Activated T-cell treated with anti-CD3 and anti-CD28 coated beads, Interleukin-2, amount 50 U/mL, for 24 hours (primary cell): ENCODE measurements at regions not wholly inside any gene's neighbourhood (a gene's known extent, or its start where the extent isn't known, plus 50 kb on each side); places are given as distances from the start of the nearest gene placed in this dataset.

Experiments
- DNase-seq: peaks from one replicate; pipeline ENCODE4 v3.0.0-alpha.2; 2020
- H3K27ac Mint-ChIP-seq: 2 replicates; pipeline ENCODE4 v1.8.0; 2020; ENCODE audit warnings: mild to moderate bottlenecking, mixed read lengths
- H3K27me3 Mint-ChIP-seq: 2 replicates; pipeline ENCODE4 v1.8.0; 2020; ENCODE audit warnings: mixed read lengths
- H3K36me3 Mint-ChIP-seq: 2 replicates; pipeline ENCODE4 v1.8.0; 2020; ENCODE audit warnings: low read depth, mixed read lengths
- H3K4me1 Mint-ChIP-seq: 2 replicates; pipeline ENCODE4 v1.8.0; 2020; ENCODE audit warnings: low read depth, mixed read lengths
- H3K4me3 Mint-ChIP-seq: 2 replicates; pipeline ENCODE4 v1.8.0; 2020; ENCODE audit warnings: mild to moderate bottlenecking, moderate library complexity, mixed read lengths
- H3K9me3 Mint-ChIP-seq: 2 replicates; pipeline ENCODE4 v1.8.0; 2020; ENCODE audit warnings: mixed read lengths

DNA sequence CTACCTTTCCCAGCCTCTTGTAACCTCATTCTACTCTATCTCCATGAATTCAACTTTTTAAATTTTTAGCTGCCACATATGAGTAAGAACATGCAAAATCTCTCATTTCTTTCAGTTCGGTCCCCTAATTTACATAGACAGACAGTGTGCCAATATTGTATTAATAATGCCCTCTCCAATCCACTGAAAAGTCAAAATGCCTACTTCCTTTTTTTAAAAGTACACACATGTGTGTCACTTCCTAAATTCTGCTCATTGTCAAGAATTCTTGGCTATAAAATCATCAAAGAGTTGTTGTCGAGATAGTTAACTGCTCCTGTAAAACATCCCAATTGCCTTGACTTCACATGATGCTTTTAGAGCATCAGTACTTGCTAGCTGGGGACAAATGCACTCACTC, 84.2 kb upstream of the IL12A start:
- Mint-ChIP-seq H3K4me3 (no peak overlapping the region), H3K36me3 (no peaks in the 10 kb centered on the region), H3K9me3 (no peaks in the 10 kb centered on the region), H3K27ac (no peak overlapping the region), H3K4me1 (no peaks in the 10 kb centered on the region), H3K27me3 (peaks cover 8% of the 10 kb centered on the region)
- DNase-seq = no peak

DNA sequence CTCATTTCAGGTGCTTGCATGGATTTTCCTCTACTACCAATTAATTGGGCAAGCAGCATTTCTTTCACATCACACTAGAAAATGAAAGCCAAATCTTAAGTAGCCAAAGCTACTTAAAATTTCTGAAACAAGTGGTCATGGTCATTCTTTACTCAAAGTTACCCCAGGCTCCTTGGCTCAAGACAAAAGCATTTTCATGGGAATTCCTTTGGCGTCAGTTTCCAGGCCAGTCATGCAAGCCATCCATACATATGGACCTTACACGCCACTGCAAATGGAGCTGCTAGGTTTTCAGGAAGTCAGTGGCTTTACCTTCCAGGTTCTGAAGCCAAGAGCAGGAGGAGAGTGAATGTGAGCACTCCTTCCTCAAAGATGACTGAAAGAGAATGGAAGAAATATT, 83.7 kb upstream of the IL12A start:
- Mint-ChIP-seq H3K9me3 (no peaks in the 10 kb centered on the region), H3K4me1 (no peaks in the 10 kb centered on the region), H3K4me3 (no peak overlapping the region)

DNA sequence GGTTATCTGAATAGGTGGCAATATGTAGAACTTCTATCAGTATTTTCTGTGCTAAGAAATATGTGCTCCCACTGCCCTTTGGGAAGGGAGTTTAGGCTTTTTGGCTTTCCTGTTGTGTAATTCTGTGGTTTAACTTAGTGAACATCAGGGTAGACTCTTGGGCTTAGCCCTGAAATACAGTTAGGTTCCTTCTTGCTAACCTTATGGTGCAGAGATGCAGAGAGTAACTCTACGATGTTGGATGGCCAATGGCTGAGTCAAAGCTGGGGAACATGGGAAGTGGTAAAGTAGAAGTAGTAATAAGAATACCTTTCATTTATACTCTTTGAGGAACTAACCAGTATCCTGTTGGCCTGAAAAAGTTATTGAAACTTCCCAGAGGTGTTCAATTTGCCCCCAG, 80.8 kb upstream of the IL12A start:
- H3K9me3 Mint-ChIP-seq = no peaks in the 10 kb centered on the region
- H3K27ac Mint-ChIP-seq = no peak overlapping the region
- no peak overlapping the region for H3K4me3 Mint-ChIP-seq
- peaks cover 3% of the 10 kb centered on the region for H3K27me3 Mint-ChIP-seq
- peaks cover 10% of the 10 kb centered on the region for H3K4me1 Mint-ChIP-seq
- no peak for DNase-seq
- no peaks in the 10 kb centered on the region for H3K36me3 Mint-ChIP-seq

More for the DNA sequence above, 83.7 kb upstream of the IL12A start:
- DNase-seq = no peak
- Mint-ChIP-seq H3K36me3 (no peaks in the 10 kb centered on the region), H3K27ac (no peak overlapping the region), H3K27me3 (peaks cover 6% of the 10 kb centered on the region)

DNA sequence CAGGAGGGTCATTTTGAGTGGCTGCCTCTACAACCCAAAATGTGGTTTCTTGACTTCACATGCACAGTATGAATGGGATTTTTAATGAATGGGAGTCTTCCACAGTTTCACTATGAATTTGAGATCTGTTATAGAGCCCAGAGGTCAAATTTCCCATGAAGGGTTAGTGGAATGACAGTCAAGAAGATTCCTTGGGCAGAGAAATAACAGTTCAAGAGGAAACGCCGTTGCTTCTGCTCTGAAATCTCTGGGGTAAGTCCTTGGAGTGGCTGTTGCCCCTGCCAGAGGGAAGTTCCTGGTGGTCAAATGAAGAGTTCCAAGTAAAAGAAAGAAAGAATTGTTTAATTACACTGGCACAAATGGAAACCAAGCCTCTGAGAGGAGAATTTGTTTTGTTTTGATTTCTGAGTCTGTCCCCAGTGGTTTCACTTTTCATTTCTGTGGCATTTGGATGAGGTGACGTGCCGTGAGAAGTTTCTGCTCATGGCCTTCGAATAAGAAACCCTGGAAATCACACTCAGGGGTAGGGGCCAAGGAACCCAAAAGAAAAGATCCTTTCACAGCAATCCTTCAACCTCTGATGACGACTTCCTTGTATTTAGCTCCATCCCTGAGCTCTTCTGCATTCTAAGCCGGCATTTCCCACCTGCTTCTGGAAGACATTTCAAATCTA, 77.5 kb upstream of the IL12A start:
- peaks cover 10% of the 10 kb centered on the region for H3K4me1 Mint-ChIP-seq
- H3K27ac Mint-ChIP-seq = no peak overlapping the region
- peaks cover 4% of the 10 kb centered on the region for H3K27me3 Mint-ChIP-seq
- H3K4me3 Mint-ChIP-seq = peak overlapping the region; percentile 54
- H3K36me3 Mint-ChIP-seq = no peaks in the 10 kb centered on the region
- no peak for DNase-seq
- H3K9me3 Mint-ChIP-seq = no peaks in the 10 kb centered on the region

DNA sequence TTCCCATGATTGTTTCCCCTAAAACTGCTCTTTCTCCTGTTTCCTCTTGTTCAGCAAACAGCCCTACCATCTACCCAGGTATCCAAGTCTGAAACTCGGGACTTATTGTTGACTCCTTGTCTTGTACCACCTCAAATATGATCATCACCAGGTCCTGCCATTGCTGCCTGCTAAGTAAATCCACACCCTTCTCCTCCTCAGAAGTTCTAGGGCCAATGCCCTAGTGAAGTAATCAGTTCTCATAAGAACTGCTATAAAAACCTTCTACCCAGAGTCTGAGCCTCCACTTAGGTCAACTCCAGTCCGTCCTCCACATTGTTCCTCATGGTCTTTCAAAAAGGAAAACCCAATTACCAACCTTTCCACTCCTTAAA, 77.0 kb upstream of the IL12A start:
- H3K4me1 Mint-ChIP-seq = peaks cover 10% of the 10 kb centered on the region
- no peak overlapping the region for H3K27ac Mint-ChIP-seq
- H3K9me3 Mint-ChIP-seq = no peaks in the 10 kb centered on the region
- no peak for DNase-seq
- no peaks in the 10 kb centered on the region for H3K36me3 Mint-ChIP-seq
- H3K27me3 Mint-ChIP-seq = peaks cover 3% of the 10 kb centered on the region
- H3K4me3 Mint-ChIP-seq = peak overlapping the region; percentile 54

DNA sequence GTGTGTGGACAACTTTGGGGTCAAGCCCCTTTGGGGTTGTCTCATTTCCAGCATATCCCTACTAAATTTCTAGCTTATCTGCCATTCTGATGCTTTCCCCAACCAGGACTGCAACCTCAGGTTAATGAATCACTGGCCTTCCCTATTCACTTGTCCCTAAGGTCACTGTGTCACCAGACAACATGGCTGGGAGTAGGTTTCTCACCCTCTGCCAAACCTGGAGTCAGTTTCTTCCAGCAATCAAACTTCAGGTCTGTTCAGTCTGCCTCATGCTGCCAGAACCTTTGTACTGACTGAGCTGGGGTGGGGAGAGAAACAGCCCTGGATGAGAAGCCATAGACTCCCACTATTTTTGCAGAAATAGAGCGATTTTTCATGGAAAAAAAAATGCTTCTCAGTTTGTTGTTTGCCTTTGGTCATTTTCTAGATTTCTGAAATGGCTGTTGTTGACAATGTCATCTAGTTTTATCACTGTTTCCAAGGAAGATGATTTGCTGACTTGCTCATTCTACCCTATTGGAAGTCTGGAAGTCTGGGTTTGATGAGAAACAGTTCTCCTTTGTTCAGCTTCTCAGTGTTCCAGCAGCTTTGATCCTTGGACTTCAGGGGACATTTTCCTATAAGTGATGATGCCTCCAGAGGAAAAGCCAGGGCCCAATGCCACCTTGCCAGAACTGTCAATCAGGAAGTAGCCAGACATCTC, 74.8 kb upstream of the IL12A start:
- H3K9me3 Mint-ChIP-seq = no peaks in the 10 kb centered on the region
- H3K4me1 Mint-ChIP-seq = peaks cover 10% of the 10 kb centered on the region
- no peaks in the 10 kb centered on the region for H3K36me3 Mint-ChIP-seq
- DNase-seq = no peak
- H3K27ac Mint-ChIP-seq = no peak overlapping the region
- H3K27me3 Mint-ChIP-seq = peaks cover 3% of the 10 kb centered on the region
- H3K4me3 Mint-ChIP-seq = no peak overlapping the region

DNA sequence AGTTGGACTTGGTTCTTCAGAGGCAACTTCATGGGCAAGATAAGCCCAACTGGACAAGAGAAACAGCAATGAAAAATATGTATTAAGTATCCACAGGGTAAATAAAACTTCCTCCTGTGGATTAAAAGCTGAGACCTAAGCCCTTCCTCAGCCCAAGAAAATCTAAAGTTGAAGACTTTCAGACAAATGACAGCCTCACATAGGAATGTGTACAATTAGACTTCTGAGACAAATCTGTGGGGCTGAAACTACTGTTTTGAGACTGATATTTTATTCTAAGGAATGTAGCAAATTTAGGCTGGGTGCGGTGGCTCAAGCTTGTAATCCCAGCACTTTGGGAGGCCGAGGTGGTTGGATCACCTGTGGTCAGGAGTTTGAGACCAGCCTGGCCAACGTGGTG, 74.2 kb upstream of the IL12A start:
- no peak for DNase-seq
- no peaks in the 10 kb centered on the region for H3K9me3 Mint-ChIP-seq
- no peaks in the 10 kb centered on the region for H3K36me3 Mint-ChIP-seq
- H3K27ac Mint-ChIP-seq = no peak overlapping the region
- peaks cover 10% of the 10 kb centered on the region for H3K4me1 Mint-ChIP-seq
- H3K4me3 Mint-ChIP-seq = no peak overlapping the region
- H3K27me3 Mint-ChIP-seq = peaks cover 3% of the 10 kb centered on the region

DNA sequence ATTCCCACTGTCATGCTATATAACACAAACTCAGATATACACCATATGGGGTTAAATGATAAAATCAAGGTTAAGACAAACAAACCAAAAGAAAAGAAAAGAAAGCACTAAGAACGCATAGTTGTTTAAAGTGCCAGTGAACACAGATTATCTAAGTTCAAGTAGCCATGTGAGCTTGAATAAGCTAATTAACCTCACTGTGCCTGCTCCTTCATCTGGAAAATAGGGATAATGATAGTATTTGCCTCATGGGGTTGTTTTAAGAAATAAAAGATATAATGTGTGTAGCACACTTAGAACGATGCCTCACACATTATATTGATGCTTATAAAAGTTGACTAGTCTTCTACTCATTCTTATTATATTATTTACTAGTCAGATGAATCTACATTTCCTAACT, 72.6 kb upstream of the IL12A start:
- no peak overlapping the region for H3K4me3 Mint-ChIP-seq
- H3K9me3 Mint-ChIP-seq = no peaks in the 10 kb centered on the region
- H3K27ac Mint-ChIP-seq = no peak overlapping the region
- peaks cover 7% of the 10 kb centered on the region for H3K4me1 Mint-ChIP-seq
- no peak for DNase-seq
- peaks cover 3% of the 10 kb centered on the region for H3K27me3 Mint-ChIP-seq
- no peaks in the 10 kb centered on the region for H3K36me3 Mint-ChIP-seq

DNA sequence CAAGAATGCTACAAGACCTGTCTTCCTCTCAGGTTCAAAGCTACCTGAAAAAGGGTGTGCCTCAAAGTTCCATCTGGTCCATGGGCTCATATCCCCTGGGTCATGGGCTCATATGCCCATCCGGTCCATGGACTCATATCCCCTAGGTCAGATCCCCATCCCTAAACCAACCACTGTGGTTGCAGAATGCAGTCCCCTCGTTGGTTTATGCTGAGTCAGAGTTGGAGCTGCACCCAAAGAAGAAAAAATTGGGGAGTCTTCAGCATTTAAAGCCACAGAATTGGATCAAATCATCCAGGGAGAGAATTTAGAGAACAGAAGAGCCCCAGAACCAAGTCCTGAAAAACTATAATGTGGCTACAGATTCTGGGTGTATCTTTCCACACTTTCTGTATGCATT, 71.5 kb upstream of the IL12A start:
- Mint-ChIP-seq H3K27me3 (peaks cover 3% of the 10 kb centered on the region), H3K27ac (no peak overlapping the region), H3K4me3 (no peak overlapping the region), H3K4me1 (no peaks in the 10 kb centered on the region), H3K9me3 (no peaks in the 10 kb centered on the region), H3K36me3 (no peaks in the 10 kb centered on the region)
- DNase-seq = no peak

DNA sequence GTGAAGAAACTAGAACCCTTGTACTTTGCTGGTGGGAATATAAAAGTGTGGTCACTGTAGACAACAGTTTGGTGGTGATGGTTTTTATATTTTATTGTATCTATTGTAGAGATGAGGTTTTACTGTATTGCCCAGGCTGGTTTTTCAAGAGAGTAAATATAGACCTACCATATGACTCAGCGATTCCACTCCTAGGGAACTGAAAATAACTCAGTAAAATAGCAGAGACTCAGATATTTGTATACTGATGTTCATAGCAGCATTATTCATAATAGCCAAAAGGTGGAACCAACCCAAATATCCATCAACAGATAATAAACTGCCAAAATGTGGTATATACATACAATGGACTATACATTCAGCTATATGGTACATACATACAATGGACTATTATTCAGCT, 68.8 kb upstream of the IL12A start:
- DNase-seq = no peak
- Mint-ChIP-seq H3K4me3 (no peak overlapping the region), H3K27ac (no peak overlapping the region), H3K9me3 (no peaks in the 10 kb centered on the region), H3K27me3 (peaks cover 3% of the 10 kb centered on the region), H3K36me3 (no peaks in the 10 kb centered on the region), H3K4me1 (no peaks in the 10 kb centered on the region)

DNA sequence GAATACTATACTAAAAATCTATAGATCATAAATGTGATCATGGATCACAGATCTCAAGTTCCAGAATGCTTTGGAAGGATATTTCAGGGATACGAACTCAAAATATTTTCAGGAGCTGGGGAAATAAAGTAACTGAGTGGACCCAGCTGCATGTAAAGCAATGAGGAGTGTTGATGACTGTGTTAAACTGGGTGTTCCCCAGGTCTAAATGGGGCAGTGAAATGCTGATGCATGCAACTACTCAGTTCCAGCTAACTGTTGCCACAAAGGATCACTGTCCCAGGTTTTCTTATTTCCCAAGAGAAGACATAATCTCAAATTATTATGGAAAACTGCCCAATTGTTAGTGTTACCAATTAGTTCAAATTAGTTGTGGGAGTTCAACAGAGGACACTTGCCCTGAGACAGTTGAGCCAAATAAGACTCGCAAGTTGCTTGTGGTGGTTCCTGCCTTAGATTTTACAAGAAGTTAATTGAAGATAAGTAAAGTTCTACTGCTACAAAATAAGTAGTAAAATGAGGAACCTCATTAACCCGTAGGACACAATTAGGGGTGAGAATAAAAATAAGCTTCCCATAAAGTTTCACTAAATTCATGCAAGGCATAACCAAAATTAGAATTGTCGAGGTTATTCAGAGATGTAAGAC, 66.3 kb upstream of the IL12A start:
- Mint-ChIP-seq H3K27me3 (no peaks in the 10 kb centered on the region), H3K4me3 (no peak overlapping the region), H3K36me3 (no peaks in the 10 kb centered on the region), H3K27ac (no peak overlapping the region), H3K4me1 (no peaks in the 10 kb centered on the region), H3K9me3 (no peaks in the 10 kb centered on the region)
- no peak for DNase-seq

DNA sequence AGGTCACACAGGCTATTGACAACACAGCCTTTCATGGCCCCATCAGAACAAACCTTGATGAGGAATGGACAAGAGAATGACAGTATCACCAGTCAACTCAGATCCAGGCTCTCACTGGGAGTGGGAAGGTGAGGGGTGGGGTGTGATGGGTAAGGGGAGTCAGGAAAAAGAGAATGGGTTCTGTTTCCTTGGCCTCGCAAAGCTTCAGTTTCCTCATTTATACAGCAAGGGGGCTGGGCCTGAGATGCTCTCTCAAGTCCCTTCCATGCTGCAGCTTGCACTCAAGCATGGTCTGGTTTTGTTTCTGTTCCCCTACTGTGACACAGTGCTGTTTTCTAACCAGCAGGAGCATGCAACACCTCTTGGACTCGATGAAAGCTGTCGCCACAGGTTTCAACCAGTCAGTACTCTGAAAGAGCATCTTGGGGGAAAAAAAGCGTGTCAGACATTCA, 65.7 kb upstream of the IL12A start:
- H3K27ac Mint-ChIP-seq = no peak overlapping the region
- no peaks in the 10 kb centered on the region for H3K27me3 Mint-ChIP-seq
- H3K4me3 Mint-ChIP-seq = no peak overlapping the region
- no peaks in the 10 kb centered on the region for H3K9me3 Mint-ChIP-seq
- H3K36me3 Mint-ChIP-seq = no peaks in the 10 kb centered on the region
- DNase-seq = no peak
- H3K4me1 Mint-ChIP-seq = no peaks in the 10 kb centered on the region

DNA sequence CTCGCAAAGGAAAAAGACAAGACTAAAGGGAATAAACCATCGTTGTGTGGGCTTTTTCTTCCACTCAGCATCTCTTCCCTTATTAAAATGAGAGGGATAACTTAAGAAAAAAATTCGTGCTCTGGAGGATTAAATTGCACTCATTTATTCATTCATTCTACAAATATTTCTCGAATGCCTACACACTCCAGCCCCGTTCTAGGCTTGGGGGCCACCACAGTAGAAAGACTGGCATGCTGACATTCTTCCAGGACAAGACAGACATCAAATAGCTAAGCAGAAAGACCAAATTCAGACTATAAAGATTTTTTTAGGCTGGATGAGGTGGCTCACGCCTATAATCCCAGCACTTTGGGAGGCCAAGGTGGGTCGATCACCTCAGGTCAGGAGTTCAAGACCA, 65.3 kb upstream of the IL12A start:
- no peaks in the 10 kb centered on the region for H3K36me3 Mint-ChIP-seq
- no peaks in the 10 kb centered on the region for H3K9me3 Mint-ChIP-seq

DNA sequence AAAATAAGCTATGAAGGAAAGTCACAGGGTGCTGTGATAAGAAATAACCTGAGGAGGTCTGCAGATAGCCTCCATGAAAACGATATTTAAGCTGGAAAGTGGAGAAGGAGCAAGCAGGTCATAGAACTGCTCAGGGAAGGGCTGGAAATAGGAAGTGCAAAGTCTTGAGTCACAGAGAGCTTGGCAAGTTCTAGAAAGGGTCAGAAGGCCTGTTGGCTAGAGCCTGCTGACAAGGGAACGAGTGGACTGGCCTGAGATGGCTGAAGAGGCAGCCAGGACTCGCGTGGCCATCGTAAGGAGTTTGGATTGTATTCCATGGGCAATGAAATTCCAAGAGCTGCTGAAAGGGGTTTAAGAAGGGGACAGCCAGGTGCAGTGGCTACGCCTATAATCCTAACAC, 64.7 kb upstream of the IL12A start:
- Mint-ChIP-seq H3K27ac (no peak overlapping the region), H3K9me3 (no peaks in the 10 kb centered on the region), H3K36me3 (no peaks in the 10 kb centered on the region), H3K4me3 (no peak overlapping the region), H3K27me3 (no peaks in the 10 kb centered on the region), H3K4me1 (no peaks in the 10 kb centered on the region)
- no peak for DNase-seq

More for the DNA sequence above, 65.3 kb upstream of the IL12A start:
- Mint-ChIP-seq H3K27ac (no peak overlapping the region), H3K27me3 (no peaks in the 10 kb centered on the region), H3K4me3 (no peak overlapping the region), H3K4me1 (no peaks in the 10 kb centered on the region)
- no peak for DNase-seq

DNA sequence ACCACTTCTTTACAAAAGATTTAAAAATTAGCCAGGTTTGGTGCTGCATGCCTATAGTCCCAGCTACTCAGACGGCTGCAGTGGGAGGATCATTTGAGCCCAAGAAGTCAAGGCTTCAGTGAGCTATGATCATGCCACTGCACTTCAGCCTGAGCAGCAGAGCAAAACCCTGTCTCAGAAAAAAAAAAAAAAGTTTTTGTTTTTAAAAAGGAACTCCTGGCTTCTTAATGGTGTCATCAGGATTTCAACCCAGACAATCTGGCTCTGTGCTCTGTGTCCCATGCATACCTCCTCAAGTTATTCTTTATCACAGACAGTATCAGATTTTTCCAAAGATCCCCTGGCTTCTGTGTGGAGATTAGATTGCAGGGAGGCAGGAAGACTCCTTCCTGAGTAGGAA, 64.2 kb upstream of the IL12A start:
- no peaks in the 10 kb centered on the region for H3K36me3 Mint-ChIP-seq
- no peaks in the 10 kb centered on the region for H3K27me3 Mint-ChIP-seq
- no peak overlapping the region for H3K4me3 Mint-ChIP-seq
- peaks cover 3% of the 10 kb centered on the region for H3K4me1 Mint-ChIP-seq
- no peak overlapping the region for H3K27ac Mint-ChIP-seq
- no peak for DNase-seq
- H3K9me3 Mint-ChIP-seq = no peaks in the 10 kb centered on the region
